Calu3 (cell line): ENCODE measurements at regions not wholly inside any gene's neighbourhood (a gene's known extent, or its start where the extent isn't known, plus 50 kb on each side); places are given as distances from the start of the nearest gene placed in this dataset.

ENCODE experiments used
- BruUV-seq: library from RNA; stranded (reverse); fragments of 400-500 nt; replicated peaks from 2 replicates; lab custom pipeline; 2021; lab: Mats Ljungman, UMichigan
- CTCF ChIA-PET: fragments of 300-600 bp; sonication (Branson Sonifier 250); formaldehyde crosslinking; loops from one replicate; lab custom pipeline; 2022; ENCODE audit warnings: antibody characterized with exemption; lab: Charles Lee
- DNase-seq: peaks from one replicate; pipeline ENCODE4 v3.0.0; 2022
- H3K27ac Mint-ChIP-seq: one replicate; pipeline ENCODE4 v1.8.0; 2022; ENCODE audit warnings: mixed read lengths; ENCODE audit not compliant: unreplicated experiment
- H3K27me3 Mint-ChIP-seq: one replicate; pipeline ENCODE4 v1.8.0; 2022; ENCODE audit warnings: mixed read lengths; ENCODE audit not compliant: unreplicated experiment
- H3K36me3 Mint-ChIP-seq: one replicate; pipeline ENCODE4 v1.8.0; 2022; ENCODE audit warnings: mild to moderate bottlenecking, moderate library complexity, mixed read lengths; ENCODE audit not compliant: insufficient read depth, unreplicated experiment
- H3K4me1 Mint-ChIP-seq: one replicate; pipeline ENCODE4 v1.8.0; 2022; ENCODE audit warnings: mild to moderate bottlenecking, low read depth, mixed read lengths; ENCODE audit not compliant: unreplicated experiment
- H3K4me3 Mint-ChIP-seq: one replicate; pipeline ENCODE4 v1.8.0; 2022; ENCODE audit warnings: mild to moderate bottlenecking, low read depth, moderate library complexity, mixed read lengths; ENCODE audit not compliant: unreplicated experiment
- H3K9me3 Mint-ChIP-seq: one replicate; pipeline ENCODE4 v1.8.0; 2022; ENCODE audit warnings: low read depth, mixed read lengths; ENCODE audit not compliant: unreplicated experiment
- CTCF ChIP-seq: fragments of 200-600 bp; IDR thresholded peaks from one replicate; pipeline ENCODE4 v1.8.0; 2022; ENCODE audit warnings: antibody characterized with exemption; ENCODE audit not compliant: unreplicated experiment
- intact Hi-C: fragments of 100-400 bp; cut with micrococcal nuclease; formaldehyde crosslinking; loops from one replicate; pipeline ENCODE4 v1.10.0; 2022; ENCODE audit not compliant: unreplicated experiment

- no peak for DNase-seq
- H3K27me3 Mint-ChIP-seq = peaks cover 22% of the 10 kb centered on the region
- no peak overlapping the region for H3K4me3 Mint-ChIP-seq
- intact Hi-C loops = no loop called here
- no peak for TF ChIP-seq CTCF
- no peaks in the 10 kb centered on the region for H3K36me3 Mint-ChIP-seq
- no peaks in the 10 kb centered on the region for H3K9me3 Mint-ChIP-seq
- H3K4me1 Mint-ChIP-seq = peaks cover 4% of the 10 kb centered on the region
- no TSS peak for BruUV-seq
- no peak overlapping the region for H3K27ac Mint-ChIP-seq
- CTCF ChIA-PET = no interaction called here
Measured at GRCh38 chr1:47679826-47680225, 242.0 kb downstream of the FOXD2 start.

GRCh38 chr1:47680815-47681475, 243.1 kb downstream of the FOXD2 start:
- H3K27ac Mint-ChIP-seq = no peak overlapping the region
- TF ChIP-seq CTCF = no peak
- no peaks in the 10 kb centered on the region for H3K36me3 Mint-ChIP-seq
- peaks cover 10% of the 10 kb centered on the region for H3K4me1 Mint-ChIP-seq
- peaks cover 19% of the 10 kb centered on the region for H3K27me3 Mint-ChIP-seq
- no TSS peak for BruUV-seq
- intact Hi-C loops = no loop called here
- H3K9me3 Mint-ChIP-seq = no peaks in the 10 kb centered on the region
- DNase-seq = no peak
- CTCF ChIA-PET = no interaction called here
- H3K4me3 Mint-ChIP-seq = no peak overlapping the region

- Mint-ChIP-seq H3K4me3 (no peak overlapping the region), H3K4me1 (peaks cover 10% of the 10 kb centered on the region), H3K36me3 (no peaks in the 10 kb centered on the region), H3K9me3 (no peaks in the 10 kb centered on the region), H3K27me3 (peaks cover 11% of the 10 kb centered on the region), H3K27ac (no peak overlapping the region)
- no TSS peak for BruUV-seq
- intact Hi-C loops = no loop called here
- no peak for DNase-seq
- CTCF ChIA-PET = no interaction called here
- no peak for TF ChIP-seq CTCF
Measured at GRCh38 chr1:47681735-47682134, 243.9 kb downstream of the FOXD2 start.

- Mint-ChIP-seq H3K4me3 (no peak overlapping the region), H3K9me3 (no peaks in the 10 kb centered on the region)
- BruUV-seq = no TSS peak
Measured at GRCh38 chr1:47682198-47682597, 244.4 kb downstream of the FOXD2 start.

More at GRCh38 chr1:47682198-47682597, 244.4 kb downstream of the FOXD2 start:
- Mint-ChIP-seq H3K27me3 (peaks cover 10% of the 10 kb centered on the region), H3K36me3 (no peaks in the 10 kb centered on the region), H3K27ac (no peak overlapping the region), H3K4me1 (peaks cover 10% of the 10 kb centered on the region)
- no peak for DNase-seq
- TF ChIP-seq CTCF = no peak
- intact Hi-C loops = no loop called here
- CTCF ChIA-PET = no interaction called here
